ENCODE measurements at regions not wholly inside any gene's neighbourhood (a gene's known extent, or its start where the extent isn't known, plus 50 kb on each side); places are given as distances from the start of the nearest gene placed in this dataset.

DNA sequence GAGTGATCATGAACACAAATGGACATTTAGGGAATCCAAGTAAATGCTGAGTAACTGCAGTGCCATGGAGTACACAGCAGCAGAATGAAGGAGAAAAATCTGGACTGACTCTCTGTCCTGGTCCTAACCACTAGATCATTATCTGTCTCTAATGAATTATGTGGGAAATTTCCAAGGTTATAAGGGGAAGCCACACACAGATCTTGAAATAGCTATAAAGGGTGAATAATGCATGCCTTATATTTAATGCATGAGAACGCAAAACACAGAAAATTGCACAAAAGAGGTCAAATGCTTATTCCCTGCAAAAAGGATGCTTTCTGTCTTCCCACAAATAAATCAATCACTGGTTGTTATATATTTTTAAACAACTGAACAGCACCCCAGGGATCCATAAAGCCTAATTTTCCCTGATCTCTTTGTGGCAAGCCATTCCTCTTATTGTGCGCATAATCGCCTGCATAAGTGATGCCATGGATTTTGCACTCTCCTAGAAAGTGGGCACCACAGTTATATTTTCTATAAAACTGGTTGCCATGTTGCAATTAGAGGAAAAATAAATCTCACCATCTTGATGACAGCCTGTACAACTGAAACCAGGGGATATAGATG lies 201.8 kb downstream of the XPNPEP1 start:
- H3K4me2 ChIP-seq (ENCODE audit: low read length): no peak overlapping the region
- no peak for TF ChIP-seq CTCF (IDR thresholded peaks at IDR 0.05; ENCODE audit: low read length)
- no peak for TF ChIP-seq EZH2 (IDR thresholded peaks at IDR 0.05; ENCODE audit: borderline replicate concordance, low read length)
- H4K20me1 ChIP-seq (ENCODE audit: insufficient read depth, low read length): no peaks in the 10 kb centered on the region
- H3K9me3 ChIP-seq (ENCODE audit: low read length): no peaks in the 10 kb centered on the region
- no peak overlapping the region for H3K4me3 ChIP-seq (ENCODE audit: low read depth, low read length, poor library complexity, severe bottlenecking)
- no peak overlapping the region for H3K27ac ChIP-seq (ENCODE audit: low read depth, low read length, poor library complexity, severe bottlenecking)
- H2AFZ ChIP-seq (ENCODE audit: low read length): no peak overlapping the region
- no peaks in the 10 kb centered on the region for H3F3A ChIP-seq (ENCODE audit: insufficient read depth, low read length)
- no peaks in the 10 kb centered on the region for H3K79me2 ChIP-seq (ENCODE audit: insufficient read depth, low read length)
- no peak overlapping the region for H3K9ac ChIP-seq (ENCODE audit: low read length)
- H3K36me3 ChIP-seq (ENCODE audit: insufficient read depth, low read length): no peaks in the 10 kb centered on the region
- no peaks in the 10 kb centered on the region for H3K4me1 ChIP-seq (ENCODE audit: insufficient read depth, low read length, severe bottlenecking)
- H3K27me3 ChIP-seq (ENCODE audit: insufficient read depth, low read length): no peaks in the 10 kb centered on the region
- no peaks in the 10 kb centered on the region for H3K9me2 ChIP-seq (ENCODE audit: low read depth, low read length)

DNA sequence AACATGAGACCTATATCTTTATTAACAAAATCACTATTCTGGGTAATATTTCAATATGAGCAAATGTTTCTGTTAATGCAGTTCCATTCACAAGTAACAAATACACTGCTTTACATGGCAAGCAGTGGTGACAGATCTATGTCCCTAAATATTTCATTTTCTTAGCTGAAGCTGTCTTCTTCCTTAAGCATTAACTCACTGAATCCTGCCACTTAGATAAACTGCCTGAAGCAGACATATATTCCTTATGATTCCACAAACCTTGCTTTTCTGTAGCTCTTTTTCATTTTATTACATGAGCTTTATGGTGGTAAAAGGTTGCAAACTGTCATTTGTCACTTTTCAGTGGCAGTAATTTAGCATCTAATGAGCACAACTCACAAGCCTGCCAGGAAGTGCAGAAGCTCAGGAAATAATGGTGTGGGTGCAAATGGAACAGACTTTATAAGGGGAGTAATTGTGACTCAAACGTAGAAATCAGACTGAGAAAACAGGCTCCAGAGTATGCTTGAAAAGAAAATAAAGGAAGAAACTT lies 217.2 kb downstream of the XPNPEP1 start:
- H3F3A ChIP-seq (ENCODE audit: insufficient read depth, low read length): no peaks in the 10 kb centered on the region
- no peak overlapping the region for H2AFZ ChIP-seq (ENCODE audit: low read length)
- H3K4me1 ChIP-seq (ENCODE audit: insufficient read depth, low read length, severe bottlenecking): no peaks in the 10 kb centered on the region
- no peaks in the 10 kb centered on the region for H3K27me3 ChIP-seq (ENCODE audit: insufficient read depth, low read length)
- no peaks in the 10 kb centered on the region for H3K36me3 ChIP-seq (ENCODE audit: insufficient read depth, low read length)
- no peaks in the 10 kb centered on the region for H4K20me1 ChIP-seq (ENCODE audit: insufficient read depth, low read length)
- no peak overlapping the region for H3K27ac ChIP-seq (ENCODE audit: low read depth, low read length, poor library complexity, severe bottlenecking)
- no peak overlapping the region for H3K4me3 ChIP-seq (ENCODE audit: low read depth, low read length, poor library complexity, severe bottlenecking)
- no peak overlapping the region for H3K4me2 ChIP-seq (ENCODE audit: low read length)
- H3K9ac ChIP-seq (ENCODE audit: low read length): no peak overlapping the region
- no peaks in the 10 kb centered on the region for H3K9me2 ChIP-seq (ENCODE audit: low read depth, low read length)
- no peaks in the 10 kb centered on the region for H3K9me3 ChIP-seq (ENCODE audit: low read length)
- TF ChIP-seq EZH2 (IDR thresholded peaks at IDR 0.05; ENCODE audit: borderline replicate concordance, low read length) (no peak), CTCF (IDR thresholded peaks at IDR 0.05; ENCODE audit: low read length) (no peak)
- H3K79me2 ChIP-seq (ENCODE audit: insufficient read depth, low read length): no peaks in the 10 kb centered on the region

- H3F3A ChIP-seq (ENCODE audit: insufficient read depth, low read length): no peaks in the 10 kb centered on the region
- H3K36me3 ChIP-seq (ENCODE audit: insufficient read depth, low read length): no peaks in the 10 kb centered on the region
- H3K79me2 ChIP-seq (ENCODE audit: insufficient read depth, low read length): no peaks in the 10 kb centered on the region
- no peak overlapping the region for H2AFZ ChIP-seq (ENCODE audit: low read length)
- TF ChIP-seq CTCF (IDR thresholded peaks at IDR 0.05; ENCODE audit: low read length): no peak
- no peak for TF ChIP-seq EZH2 (IDR thresholded peaks at IDR 0.05; ENCODE audit: borderline replicate concordance, low read length)
- no peaks in the 10 kb centered on the region for H3K4me1 ChIP-seq (ENCODE audit: insufficient read depth, low read length, severe bottlenecking)
- H3K9me3 ChIP-seq (ENCODE audit: low read length): no peaks in the 10 kb centered on the region
- no peak overlapping the region for H3K4me3 ChIP-seq (ENCODE audit: low read depth, low read length, poor library complexity, severe bottlenecking)
- no peak overlapping the region for H3K4me2 ChIP-seq (ENCODE audit: low read length)
- no peaks in the 10 kb centered on the region for H3K9me2 ChIP-seq (ENCODE audit: low read depth, low read length)
- H3K27ac ChIP-seq (ENCODE audit: low read depth, low read length, poor library complexity, severe bottlenecking): no peak overlapping the region
- no peaks in the 10 kb centered on the region for H4K20me1 ChIP-seq (ENCODE audit: insufficient read depth, low read length)
- H3K27me3 ChIP-seq (ENCODE audit: insufficient read depth, low read length): no peaks in the 10 kb centered on the region
- H3K9ac ChIP-seq (ENCODE audit: low read length): no peak overlapping the region
Observed at GRCh38 chr10:109701633-109702215, 221.6 kb downstream of the XPNPEP1 start.

Data from OCI-LY1 (cell line).